ENCODE measurements at regions not wholly inside any gene's neighbourhood (a gene's known extent, or its start where the extent isn't known, plus 50 kb on each side); places are given as distances from the start of the nearest gene placed in this dataset.

GRCh38 chr4:63708661-63709060 is 700.6 kb downstream of the TECRL start:
- intact Hi-C loops (cut with DNase I): no loop called here
- DNase-seq (no peak), ATAC-seq (ENCODE audit: poor library complexity) (no peak)

- intact Hi-C loops (cut with DNase I): no loop called here
- ATAC-seq (ENCODE audit: poor library complexity) (no peak), DNase-seq (no peak)
Observed at GRCh38 chr4:63700569-63700968, 708.7 kb downstream of the TECRL start.

- ATAC-seq (ENCODE audit: poor library complexity) (no peak), DNase-seq (no peak)
- intact Hi-C loops (cut with DNase I): no loop called here
Observed at GRCh38 chr4:63693321-63693720, 715.9 kb downstream of the TECRL start.

DNA sequence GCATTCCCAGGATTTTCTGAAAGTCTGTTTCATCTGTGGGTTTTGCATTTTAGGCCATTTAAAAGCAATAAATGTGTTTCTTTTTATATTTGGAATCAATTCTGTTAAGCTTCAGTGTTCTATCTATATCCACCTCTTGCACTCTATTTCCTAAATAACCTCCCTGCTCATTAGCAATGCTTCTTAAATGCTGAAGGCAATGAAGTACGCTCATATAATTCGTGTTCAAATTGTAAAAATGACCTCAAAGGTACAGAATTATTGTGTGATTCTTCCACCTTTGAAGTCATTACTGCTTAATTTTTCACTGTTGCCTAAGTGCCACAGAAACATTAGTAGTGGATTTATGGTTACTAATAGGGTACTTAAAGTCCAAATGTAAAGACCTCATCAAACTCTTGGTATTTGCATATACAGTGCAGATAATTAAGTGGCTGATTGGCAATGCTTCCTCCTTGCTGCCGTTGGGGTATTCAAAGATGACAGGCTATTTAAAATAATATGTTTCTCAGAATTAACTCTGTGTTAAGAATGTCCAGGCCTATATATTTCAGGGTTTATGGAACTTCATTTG is 730.8 kb downstream of the TECRL start:
- DNase-seq (no peak), ATAC-seq (ENCODE audit: poor library complexity) (no peak)
- intact Hi-C loops (cut with DNase I): no loop called here

DNA sequence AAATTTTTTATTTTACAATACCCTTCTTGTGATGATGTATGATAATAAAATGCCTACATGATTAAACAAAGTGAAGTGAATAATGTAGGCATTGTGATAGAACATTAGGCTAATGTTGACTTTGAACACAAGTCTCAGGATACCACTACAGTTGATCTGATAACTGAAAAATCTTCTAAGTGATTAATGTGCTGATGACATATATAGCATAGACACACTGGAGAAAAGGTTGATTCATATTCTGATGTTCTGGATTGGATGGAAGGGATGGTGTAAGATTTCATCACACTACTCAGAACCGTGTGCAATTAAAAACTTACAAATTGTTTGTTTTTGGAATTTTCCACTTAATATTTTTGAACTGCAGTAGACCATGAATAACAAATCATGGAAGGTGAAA is 738.5 kb downstream of the TECRL start:
- ATAC-seq (ENCODE audit: poor library complexity) (no peak), DNase-seq (no peak)
- intact Hi-C loops (cut with DNase I): no loop called here

DNA sequence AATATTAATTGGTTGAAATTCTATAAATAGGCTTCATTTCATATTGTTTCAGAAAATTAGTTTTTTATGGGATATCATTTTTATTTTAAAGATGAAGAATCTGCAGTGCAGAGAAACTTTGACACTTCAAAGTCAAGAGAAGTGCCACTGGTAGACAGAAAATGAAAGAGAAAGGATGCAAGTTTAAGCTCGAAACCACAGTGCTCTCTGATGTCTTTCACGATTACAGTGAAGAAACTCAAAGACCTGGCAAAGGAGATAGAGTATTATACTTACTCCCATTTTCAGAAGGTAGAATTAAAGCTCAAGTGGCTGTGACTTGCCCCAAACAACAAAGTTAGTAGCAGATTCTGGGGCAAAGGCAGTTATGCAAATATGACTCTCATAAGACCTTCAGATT is 745.4 kb downstream of the TECRL start:
- intact Hi-C loops (cut with DNase I): no loop called here
- DNase-seq: no peak
- no peak for ATAC-seq (ENCODE audit: poor library complexity)

DNA sequence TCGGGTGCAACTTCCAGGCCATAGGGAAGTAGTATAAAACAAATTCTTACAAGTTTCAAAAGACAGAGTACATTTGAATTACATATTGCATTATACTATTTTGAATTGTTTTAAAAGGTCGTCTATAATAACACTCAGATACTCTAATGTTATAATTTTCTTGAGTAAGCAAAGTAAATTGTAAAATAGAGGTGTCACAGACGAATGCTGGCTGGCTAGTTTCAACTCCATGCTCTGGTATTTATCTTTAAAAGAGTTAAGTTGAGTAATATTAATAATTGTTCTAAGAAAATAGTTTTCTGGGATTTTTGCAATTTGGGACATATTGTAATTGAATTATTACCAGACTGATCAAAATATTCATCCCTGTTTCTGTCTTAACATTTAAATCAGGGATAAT is 764.9 kb downstream of the TECRL start:
- intact Hi-C loops (cut with DNase I): no loop called here
- ATAC-seq (ENCODE audit: poor library complexity) (no peak), DNase-seq (no peak)

DNA sequence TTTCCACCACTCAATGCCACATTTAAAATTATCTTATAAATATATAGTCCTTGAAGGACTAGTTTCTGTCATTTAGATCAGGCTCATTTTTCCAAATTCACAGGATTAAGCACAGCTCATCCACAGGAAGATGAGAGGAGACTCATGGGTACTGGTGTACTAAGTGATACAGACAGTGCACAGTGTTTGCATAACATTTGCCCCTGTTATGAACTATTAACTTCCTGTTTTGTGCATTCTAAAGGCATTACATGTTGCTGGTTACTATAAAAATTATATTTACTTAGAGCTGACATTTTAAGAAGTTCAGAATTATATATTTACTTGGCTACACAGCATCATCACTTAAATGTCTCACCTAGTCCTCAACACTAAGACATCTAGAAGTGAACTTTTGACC is 772.0 kb downstream of the TECRL start:
- ATAC-seq (ENCODE audit: poor library complexity) (no peak), DNase-seq (no peak)
- intact Hi-C loops (cut with DNase I): no loop called here

- DNase-seq (no peak), ATAC-seq (ENCODE audit: poor library complexity) (no peak)
- intact Hi-C loops (cut with DNase I): no loop called here
Observed at GRCh38 chr4:63632858-63633257, 776.4 kb downstream of the TECRL start.

DNA sequence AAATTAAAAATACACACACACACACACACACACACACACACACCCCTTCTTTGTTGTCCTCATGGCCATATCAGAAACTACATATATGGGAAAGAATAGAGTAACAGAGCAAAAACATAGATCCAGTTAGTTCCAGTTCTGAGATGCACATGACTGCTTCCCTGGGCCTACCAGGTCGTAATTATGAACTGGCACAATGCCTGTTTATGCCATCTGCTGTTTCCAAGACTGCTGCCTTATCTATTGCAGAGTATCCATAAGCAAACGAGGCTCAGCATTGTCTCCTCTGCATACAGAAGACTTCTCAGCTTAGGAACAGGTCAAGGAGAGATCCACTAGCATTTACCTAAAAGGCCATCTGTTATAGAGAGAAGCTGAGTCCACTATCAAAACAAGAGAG is 789.0 kb downstream of the TECRL start:
- DNase-seq: no peak
- ATAC-seq (ENCODE audit: poor library complexity): no peak
- intact Hi-C loops (cut with DNase I): no loop called here

GRCh38 chr4:63619771-63620170 is 789.5 kb downstream of the TECRL start:
- DNase-seq: no peak
- intact Hi-C loops (cut with DNase I): no loop called here
- ATAC-seq (ENCODE audit: poor library complexity): no peak

GRCh38 chr4:63618883-63619718 is 790.1 kb downstream of the TECRL start:
- intact Hi-C loops (cut with DNase I): no loop called here
- no peak for ATAC-seq (ENCODE audit: poor library complexity)
- no peak for DNase-seq

DNA sequence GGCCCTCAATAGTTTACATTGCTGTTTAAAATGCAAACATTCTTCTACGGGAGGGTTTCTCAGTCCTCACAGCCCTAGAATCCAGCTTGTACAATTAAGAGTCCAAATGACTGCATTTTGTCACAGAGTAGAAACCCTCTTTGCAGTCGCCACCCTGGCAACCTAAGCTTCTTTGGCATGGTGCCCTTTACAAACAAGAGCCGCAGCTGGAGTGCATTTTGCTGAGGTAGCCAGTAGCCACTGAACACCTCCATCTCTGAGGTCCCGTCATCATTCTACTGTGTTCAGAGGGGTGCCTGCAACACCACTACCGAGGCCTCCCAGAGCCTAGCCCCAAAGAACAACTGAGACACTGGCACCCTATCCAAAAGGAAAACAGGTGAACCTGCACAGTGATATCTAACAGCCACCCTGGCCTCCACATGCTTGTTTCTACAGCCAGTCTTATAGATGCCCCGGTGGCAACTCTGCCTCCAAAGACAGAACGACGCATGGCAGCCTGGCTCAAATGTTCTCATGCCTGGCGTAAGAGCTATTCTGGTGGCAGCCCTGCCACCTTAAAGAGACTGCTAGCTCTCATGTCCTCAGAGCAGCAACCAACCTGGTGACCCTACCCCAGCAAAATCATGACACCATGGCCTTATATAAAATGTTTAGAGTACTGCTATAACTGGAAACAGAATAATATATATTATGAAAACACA is 801.9 kb downstream of the TECRL start:
- ATAC-seq (ENCODE audit: poor library complexity) (no peak), DNase-seq (no peak)
- intact Hi-C loops (cut with DNase I): no loop called here

- intact Hi-C loops (cut with DNase I): no loop called here
- DNase-seq: no peak
- ATAC-seq (ENCODE audit: poor library complexity): no peak
Observed at GRCh38 chr4:63589796-63590195, 819.5 kb downstream of the TECRL start.

- DNase-seq: no peak
- ATAC-seq (ENCODE audit: poor library complexity): no peak
- intact Hi-C loops (cut with DNase I): no loop called here
Observed at GRCh38 chr4:63583561-63583960, 825.7 kb downstream of the TECRL start.

DNA sequence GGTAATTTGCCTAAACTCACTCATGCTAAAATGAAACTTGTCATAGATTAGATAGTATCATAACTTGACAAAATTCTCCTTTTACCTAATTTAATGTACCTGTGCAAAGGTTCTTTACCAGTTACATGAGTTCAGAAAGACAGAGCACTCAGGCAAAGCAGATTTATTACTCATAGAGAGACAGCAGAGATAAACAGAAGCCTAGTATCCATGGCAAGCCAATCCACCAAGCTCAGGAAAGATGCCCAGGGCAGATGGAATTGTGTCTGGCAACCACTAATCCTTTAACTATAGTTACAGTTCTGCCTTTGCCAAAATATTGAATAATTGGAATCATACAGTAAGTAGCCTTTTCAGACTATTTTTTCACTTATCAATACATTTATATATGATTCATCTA is 826.2 kb downstream of the TECRL start:
- no peak for DNase-seq
- intact Hi-C loops (cut with DNase I): no loop called here
- ATAC-seq (ENCODE audit: poor library complexity): no peak

- ATAC-seq (ENCODE audit: poor library complexity) (no peak), DNase-seq (no peak)
- intact Hi-C loops (cut with DNase I): no loop called here
Observed at GRCh38 chr4:63580796-63581475, 828.3 kb downstream of the TECRL start.

DNA sequence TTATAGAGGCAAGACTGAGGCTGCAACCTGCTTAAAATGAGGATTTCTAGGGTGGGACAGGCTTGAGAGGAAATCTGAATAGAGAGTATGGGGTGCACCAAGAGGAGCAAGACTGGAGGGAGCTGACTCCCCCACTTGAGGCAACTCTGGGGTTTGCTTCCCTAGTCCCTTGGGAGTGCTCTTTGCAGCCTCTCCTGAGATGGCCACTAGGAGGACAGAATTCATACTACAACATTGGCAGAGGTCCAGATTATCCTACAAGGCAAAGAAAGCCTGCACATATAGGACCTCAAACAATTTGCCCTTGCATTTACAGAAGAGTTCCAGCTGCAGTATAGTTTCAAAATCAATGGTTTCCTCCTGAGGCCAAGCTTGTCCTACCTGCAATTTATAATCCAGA is 830.9 kb downstream of the TECRL start:
- intact Hi-C loops (cut with DNase I): no loop called here
- no peak for DNase-seq
- ATAC-seq (ENCODE audit: poor library complexity): no peak

- intact Hi-C loops (cut with DNase I): no loop called here
- DNase-seq (no peak), ATAC-seq (ENCODE audit: poor library complexity) (no peak)
Observed at GRCh38 chr4:63566658-63567057, 842.6 kb downstream of the TECRL start.

Data from Right ventricle myocardium superior (tissue), 1 donor.